Activated CD8-positive, alpha-beta memory T cell treated with anti-CD3 and anti-CD28 coated beads for 4 hours (primary cell): ENCODE measurements at regions not wholly inside any gene's neighbourhood (a gene's known extent, or its start where the extent isn't known, plus 50 kb on each side); places are given as distances from the start of the nearest gene placed in this dataset.

ENCODE experiments used
- DNase-seq, 2 donors: peaks; one replicate each; pipeline ENCODE4 v3.0.0-alpha.2; 2020; ENCODE audit warnings: low read depth in 2 of 2

GRCh38 chr10:83250396-83250795, 888.9 kb upstream of the GHITM start:
- no peak for DNase-seq

GRCh38 chr10:83252169-83252568, 887.1 kb upstream of the GHITM start:
- DNase-seq: no peak

DNA sequence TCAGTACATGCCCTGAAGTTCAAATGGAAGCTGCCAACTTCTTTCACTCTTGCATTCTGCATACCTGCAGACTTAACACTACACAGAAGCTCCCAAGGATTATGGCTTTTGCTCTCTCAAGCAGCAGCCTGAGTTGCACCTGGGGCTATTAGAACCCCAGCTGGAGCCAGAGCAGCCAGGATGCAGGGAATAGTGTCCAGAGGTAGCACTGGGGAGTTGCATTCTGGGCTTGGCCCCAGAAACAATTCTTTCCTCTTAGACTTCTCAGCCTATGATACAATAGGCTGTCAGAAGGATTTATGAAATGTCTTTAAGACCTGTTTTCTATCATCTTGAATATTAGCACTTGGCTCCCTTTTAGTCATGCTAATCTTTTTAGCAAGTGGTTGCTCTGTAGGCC, 886.7 kb upstream of the GHITM start:
- no peak for DNase-seq

DNA sequence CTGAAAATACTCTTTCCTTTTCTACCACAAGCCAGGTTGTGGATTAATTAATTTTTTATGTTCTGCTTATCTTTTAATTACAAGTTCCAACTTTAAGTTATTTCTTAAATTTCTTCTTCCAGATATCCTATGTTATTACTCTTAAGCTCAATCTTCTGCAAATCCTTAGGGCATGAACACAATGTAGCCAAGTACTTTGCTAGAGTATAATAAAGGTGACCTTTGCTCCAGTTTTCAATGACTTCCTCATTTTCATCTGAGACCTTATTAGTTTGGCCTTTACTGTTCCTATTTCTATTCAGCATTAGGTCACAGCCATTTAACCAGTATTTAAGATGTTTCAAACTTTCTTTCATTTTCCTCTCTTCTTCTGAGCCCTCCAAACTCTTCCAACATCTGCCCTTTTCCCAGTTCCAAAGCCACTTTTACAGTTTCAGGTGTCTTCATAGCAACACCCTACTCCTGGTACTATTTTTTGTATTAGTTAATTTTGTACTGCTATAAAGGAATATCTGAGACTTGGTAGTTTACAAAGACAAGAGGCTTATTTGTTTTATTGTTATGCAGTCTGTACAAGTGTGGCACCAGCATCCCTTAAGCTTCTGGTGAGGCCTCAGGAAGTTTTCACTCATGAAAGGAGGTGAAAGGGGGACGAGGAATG, 886.2 kb upstream of the GHITM start:
- DNase-seq: no peak

- DNase-seq: no peak
Measured at GRCh38 chr10:83254698-83255097, 884.6 kb upstream of the GHITM start.

GRCh38 chr10:83262434-83262833, 876.9 kb upstream of the GHITM start:
- DNase-seq: no peak

GRCh38 chr10:83272666-83273434, 866.5 kb upstream of the GHITM start:
- no peak for DNase-seq

- no peak for DNase-seq
Measured at GRCh38 chr10:83274088-83274487, 865.2 kb upstream of the GHITM start.

GRCh38 chr10:83276971-83277370, 862.3 kb upstream of the GHITM start:
- DNase-seq: no peak

GRCh38 chr10:83283151-83283550, 856.2 kb upstream of the GHITM start:
- no peak for DNase-seq

GRCh38 chr10:83287374-83287773, 851.9 kb upstream of the GHITM start:
- no peak for DNase-seq

DNA sequence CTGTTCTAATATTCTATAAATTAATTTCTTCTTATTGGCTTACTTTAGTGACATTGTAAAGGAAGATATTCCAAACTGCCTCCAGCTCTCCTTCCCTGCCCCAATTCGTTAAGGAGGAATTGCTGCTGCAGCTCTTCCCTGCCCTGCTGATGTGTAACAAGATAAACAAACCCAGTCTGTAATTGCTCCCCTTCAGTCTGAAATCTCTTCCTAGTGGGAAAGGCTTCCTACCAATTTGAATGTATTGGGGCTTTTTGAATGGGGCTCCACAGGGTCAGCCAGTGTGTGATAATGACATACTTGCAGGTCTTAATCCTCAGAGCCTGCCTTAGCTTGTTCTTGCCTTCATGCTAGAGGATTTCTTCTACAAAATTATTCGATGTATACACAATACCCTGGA, 849.9 kb upstream of the GHITM start:
- DNase-seq: no peak

- no peak for DNase-seq
Measured at GRCh38 chr10:83289948-83290347, 849.4 kb upstream of the GHITM start.

DNA sequence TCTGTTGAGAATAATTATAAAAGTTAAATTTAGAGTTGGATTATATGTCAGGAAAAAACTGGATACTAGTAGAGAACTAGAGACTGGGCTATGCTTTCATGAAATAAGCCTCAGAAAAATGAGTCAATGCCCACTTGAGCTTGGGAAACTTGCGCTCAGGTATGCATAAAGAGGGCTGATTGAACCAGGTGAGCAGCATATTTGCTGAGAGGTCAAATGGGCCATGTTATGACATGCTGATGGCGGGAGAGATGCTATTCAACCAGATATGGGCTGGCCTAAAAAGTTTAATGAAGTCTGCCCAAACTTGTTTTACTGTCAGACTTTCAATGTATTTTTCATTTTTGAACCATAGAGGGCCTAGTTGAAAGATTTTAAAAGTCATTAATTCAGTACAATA, 837.6 kb upstream of the GHITM start:
- DNase-seq: no peak

DNA sequence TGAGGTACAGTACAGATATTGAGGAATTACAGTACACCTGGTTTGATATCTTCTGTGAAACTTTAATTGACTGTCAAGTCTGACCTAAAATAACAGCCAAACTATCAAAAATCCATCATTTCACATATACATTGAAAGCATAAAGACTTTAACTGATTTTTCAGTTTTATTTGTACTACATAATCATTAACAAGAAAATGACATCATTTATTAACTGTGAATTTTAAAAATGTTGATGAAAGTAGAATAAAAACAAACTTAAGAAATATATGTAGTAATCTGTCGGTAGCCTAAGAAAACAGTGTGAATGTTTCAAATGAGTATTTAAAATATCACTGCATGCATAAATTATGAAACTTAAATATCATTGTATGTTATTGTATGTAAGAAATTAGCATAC, 836.7 kb upstream of the GHITM start:
- no peak for DNase-seq

- DNase-seq: no peak
Measured at GRCh38 chr10:83310688-83311087, 828.6 kb upstream of the GHITM start.

GRCh38 chr10:83312570-83312969, 826.7 kb upstream of the GHITM start:
- no peak for DNase-seq

DNA sequence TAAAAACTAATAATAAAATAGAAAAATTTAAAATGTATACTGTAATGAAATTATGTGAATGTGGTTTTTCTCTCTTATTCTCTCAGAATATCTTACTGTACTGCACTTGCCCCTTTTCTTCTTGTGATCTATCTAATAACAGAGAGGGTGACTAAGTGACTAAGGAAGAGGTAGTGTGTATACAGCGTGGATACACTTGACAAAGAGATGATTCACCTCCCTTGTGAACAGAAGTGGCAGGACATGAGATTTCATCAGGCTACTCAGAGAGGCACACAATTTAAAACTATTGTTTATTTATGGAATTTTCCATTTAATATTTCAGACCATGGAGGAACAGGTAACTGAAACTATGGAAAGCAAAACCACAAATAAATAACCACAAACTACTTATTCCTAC, 806.6 kb upstream of the GHITM start:
- no peak for DNase-seq

- DNase-seq: no peak
Measured at GRCh38 chr10:83333566-83333965, 805.7 kb upstream of the GHITM start.

DNA sequence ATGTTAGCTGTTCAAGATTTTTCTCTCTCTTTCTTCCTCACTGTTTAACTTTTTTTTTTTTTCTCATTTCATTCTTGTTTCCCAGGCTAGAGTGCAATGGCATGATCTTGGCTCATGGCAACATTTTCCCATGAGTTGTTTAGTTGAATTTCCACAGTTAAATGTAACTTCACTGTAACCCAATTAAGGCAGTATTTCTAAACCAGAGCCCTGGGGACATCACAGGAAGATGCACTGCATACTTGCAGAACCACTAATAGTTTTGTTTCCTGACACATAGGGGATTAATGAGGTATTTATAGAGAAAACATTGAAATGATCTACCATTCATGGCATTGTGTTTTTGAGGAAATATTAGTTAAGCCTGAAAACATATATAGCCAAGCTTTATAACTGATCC, 795.6 kb upstream of the GHITM start:
- DNase-seq: no peak

DNA sequence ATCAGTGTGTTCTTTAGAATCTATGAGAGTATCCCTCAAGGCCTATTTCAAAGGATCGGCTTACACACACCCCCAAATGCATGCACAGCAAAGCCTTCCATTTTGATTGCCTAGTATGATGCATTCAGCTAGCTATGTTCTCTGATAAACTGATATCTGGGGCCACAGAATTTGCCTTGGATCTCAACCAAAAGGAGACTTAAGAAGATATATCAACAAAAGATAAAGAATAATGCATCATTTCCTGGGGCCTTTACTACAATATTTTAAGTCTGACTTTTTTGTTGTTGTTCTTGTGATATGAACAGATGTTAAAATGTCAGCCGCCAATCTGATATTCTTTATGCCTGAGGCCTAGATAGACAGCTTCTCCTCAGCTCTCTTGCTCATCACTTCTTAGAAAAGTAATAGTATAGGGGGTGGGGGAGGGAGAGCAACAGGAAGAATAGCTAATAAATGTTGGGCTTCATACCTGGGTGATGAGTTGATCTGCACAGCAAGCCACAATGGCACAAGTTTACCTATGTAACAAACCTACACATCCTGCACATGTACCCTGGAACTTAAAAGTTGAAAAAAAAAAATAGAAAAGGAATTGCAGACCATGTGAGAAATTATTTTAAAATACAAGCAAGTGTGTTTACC, 792.9 kb upstream of the GHITM start:
- DNase-seq: no peak

DNA sequence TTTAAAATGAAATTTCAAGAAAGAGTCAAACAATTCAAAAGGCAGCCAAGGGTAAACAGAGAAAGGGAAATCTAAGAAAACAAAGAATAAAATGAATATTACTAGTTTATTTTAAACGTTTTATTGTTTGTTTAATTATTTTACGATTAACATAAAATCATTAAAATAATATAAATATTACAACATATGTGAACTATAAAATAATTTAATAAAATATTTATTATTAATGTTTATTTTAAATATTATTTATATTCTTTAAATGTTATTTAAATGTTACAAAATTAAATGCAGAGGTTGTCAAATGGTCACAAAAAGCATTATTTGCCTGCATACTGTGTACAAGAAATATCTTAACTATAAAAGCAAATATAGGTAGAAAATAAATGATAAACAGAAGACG, 786.7 kb upstream of the GHITM start:
- DNase-seq: no peak

GRCh38 chr10:83354456-83354855, 784.9 kb upstream of the GHITM start:
- DNase-seq: no peak
